ENCODE measurements at regions not wholly inside any gene's neighbourhood (a gene's known extent, or its start where the extent isn't known, plus 50 kb on each side); places are given as distances from the start of the nearest gene placed in this dataset.

- TF ChIP-seq CTCF (IDR thresholded peaks at IDR 0.05) (no peak), POLR2A (IDR thresholded peaks at IDR 0.05) (no peak), POLR2AphosphoS5 (IDR thresholded peaks at IDR 0.05; ENCODE audit: insufficient read depth in 1 of 2, low read depth in 1 of 2) (no peak)
Observed at GRCh38 chr10:89900554-89900953, 199.2 kb downstream of the KIF20B start.

All from vagina (tissue), 2 donors.